ENCODE measurements at regions not wholly inside any gene's neighbourhood (a gene's known extent, or its start where the extent isn't known, plus 50 kb on each side); places are given as distances from the start of the nearest gene placed in this dataset.

DNA sequence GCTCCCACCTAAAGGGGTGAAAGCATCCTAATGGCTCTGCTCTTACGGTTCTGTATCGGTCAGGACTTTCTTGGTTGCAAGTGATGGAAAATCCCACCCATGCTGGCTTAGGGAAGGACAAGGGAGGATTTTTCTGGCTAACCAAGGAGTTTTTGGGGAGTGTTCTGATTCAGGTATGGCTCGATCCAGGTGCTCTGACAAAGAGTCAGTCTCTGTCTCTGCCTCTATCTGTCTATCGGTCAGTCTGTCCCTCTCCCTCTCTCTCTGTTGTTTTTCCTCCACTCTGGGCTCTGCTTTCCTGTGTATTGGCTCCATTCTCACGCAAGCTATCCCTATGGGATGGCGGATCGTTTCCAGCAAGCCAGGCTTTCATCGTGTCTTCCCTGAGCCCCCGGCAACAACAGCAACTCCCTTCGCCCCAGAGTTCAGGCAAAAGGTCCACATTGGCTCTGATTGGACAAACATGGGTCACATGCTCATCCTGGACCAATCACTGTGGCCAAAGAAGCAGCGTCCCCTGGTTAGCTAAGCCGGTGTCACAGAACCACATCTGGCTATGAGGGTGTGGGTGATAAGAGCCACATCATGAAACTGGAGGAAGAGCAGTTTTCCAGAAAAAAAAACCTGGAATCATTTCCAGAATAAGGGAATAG, 160.3 kb downstream of the BMP7 start:
- TF ChIP-seq, protein P1, sequence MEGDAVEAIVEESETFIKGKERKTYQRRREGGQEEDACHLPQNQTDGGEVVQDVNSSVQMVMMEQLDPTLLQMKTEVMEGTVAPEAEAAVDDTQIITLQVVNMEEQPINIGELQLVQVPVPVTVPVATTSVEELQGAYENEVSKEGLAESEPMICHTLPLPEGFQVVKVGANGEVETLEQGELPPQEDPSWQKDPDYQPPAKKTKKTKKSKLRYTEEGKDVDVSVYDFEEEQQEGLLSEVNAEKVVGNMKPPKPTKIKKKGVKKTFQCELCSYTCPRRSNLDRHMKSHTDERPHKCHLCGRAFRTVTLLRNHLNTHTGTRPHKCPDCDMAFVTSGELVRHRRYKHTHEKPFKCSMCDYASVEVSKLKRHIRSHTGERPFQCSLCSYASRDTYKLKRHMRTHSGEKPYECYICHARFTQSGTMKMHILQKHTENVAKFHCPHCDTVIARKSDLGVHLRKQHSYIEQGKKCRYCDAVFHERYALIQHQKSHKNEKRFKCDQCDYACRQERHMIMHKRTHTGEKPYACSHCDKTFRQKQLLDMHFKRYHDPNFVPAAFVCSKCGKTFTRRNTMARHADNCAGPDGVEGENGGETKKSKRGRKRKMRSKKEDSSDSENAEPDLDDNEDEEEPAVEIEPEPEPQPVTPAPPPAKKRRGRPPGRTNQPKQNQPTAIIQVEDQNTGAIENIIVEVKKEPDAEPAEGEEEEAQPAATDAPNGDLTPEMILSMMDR (IDR thresholded peaks at IDR 0.05; ENCODE audit: poor library complexity), result no peak
- no peak for TF ChIP-seq EZH2 (IDR thresholded peaks at IDR 0.05; ENCODE audit: borderline replicate concordance)
